AG04450 (cell line): ENCODE measurements at regions not wholly inside any gene's neighbourhood (a gene's known extent, or its start where the extent isn't known, plus 50 kb on each side); places are given as distances from the start of the nearest gene placed in this dataset.

ENCODE experiments used
- CTCF ChIA-PET: fragments of 300-600, 350-600 bp; formaldehyde crosslinking; extraction: SDS; loops from one replicate; lab custom pipeline; 2022; ENCODE audit warnings: antibody characterized with exemption, inconsistent platforms; lab: Charles Lee
- POLR2A ChIA-PET: fragments of 350-600 bp; formaldehyde crosslinking; extraction: SDS; loops from one replicate; lab custom pipeline; 2021; ENCODE audit warnings: antibody characterized with exemption, inconsistent platforms; lab: Yijun Ruan, JAX
- DNase-seq: peaks from one replicate; pipeline ENCODE4 v3.0.0-alpha.2; 2011; ENCODE audit warnings: low read depth, low spot score
- H3K27ac ChIP-seq: one replicate; pipeline ENCODE4 v1.5.1; 2012; ENCODE audit warnings: low read depth, low read length, control low read depth
- H3K27me3 ChIP-seq: one replicate; pipeline ENCODE4 v1.6.0; 2012; ENCODE audit warnings: low read length; ENCODE audit not compliant: control insufficient read depth, insufficient read depth
- H3K4me3 ChIP-seq: 2 replicates; pipeline ENCODE4 v1.5.1; 2011; ENCODE audit warnings: mild to moderate bottlenecking, low read depth, low read length, control low read depth
- H3K9me3 ChIP-seq: 2 replicates; pipeline ENCODE4 v1.5.1; 2012; ENCODE audit warnings: low read length; ENCODE audit not compliant: control insufficient read depth, insufficient read depth
- TF ChIP-seq, protein P1 (sequence below): IDR thresholded peaks from 2 replicates; pipeline ENCODE4 v1.5.1; 2011; ENCODE audit warnings: low read depth, low read length, control low read depth, inconsistent platforms

DNA sequence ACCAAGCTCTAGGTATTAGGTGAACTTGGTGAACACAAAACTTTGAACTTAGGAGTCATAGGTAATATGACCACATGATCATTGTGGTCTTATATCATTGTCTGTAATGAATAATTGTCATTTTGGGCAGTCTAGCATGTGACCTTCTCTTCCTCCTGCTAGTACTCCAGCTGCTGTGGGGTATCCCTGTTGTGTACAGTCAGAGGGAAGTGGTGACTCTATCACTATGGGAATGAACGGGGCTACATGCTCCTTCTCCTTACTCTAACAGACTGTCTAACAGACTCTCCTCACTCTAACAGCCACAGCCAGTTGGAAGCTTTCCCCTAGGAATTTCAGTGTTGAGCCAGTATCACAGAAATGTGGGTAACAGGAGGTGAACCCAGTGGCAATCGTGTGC is 68.2 kb upstream of the NEDD4L start:
- Histone ChIP-seq H3K4me3 (no peak overlapping the region), H3K27ac (no peak overlapping the region), H3K9me3 (no peaks in the 10 kb centered on the region), H3K27me3 (peaks cover 21% of the 10 kb centered on the region)
- CTCF ChIA-PET, result interaction anchor here (0.6 kb wide), 1 partner anchor 43 kb away, joined by 3 read pairs; no protein-coding TSS in a partner anchor
- DNase-seq, result no peak
- TF ChIP-seq, protein P1, sequence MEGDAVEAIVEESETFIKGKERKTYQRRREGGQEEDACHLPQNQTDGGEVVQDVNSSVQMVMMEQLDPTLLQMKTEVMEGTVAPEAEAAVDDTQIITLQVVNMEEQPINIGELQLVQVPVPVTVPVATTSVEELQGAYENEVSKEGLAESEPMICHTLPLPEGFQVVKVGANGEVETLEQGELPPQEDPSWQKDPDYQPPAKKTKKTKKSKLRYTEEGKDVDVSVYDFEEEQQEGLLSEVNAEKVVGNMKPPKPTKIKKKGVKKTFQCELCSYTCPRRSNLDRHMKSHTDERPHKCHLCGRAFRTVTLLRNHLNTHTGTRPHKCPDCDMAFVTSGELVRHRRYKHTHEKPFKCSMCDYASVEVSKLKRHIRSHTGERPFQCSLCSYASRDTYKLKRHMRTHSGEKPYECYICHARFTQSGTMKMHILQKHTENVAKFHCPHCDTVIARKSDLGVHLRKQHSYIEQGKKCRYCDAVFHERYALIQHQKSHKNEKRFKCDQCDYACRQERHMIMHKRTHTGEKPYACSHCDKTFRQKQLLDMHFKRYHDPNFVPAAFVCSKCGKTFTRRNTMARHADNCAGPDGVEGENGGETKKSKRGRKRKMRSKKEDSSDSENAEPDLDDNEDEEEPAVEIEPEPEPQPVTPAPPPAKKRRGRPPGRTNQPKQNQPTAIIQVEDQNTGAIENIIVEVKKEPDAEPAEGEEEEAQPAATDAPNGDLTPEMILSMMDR, result no peak
- POLR2A ChIA-PET, result no interaction called here

DNA sequence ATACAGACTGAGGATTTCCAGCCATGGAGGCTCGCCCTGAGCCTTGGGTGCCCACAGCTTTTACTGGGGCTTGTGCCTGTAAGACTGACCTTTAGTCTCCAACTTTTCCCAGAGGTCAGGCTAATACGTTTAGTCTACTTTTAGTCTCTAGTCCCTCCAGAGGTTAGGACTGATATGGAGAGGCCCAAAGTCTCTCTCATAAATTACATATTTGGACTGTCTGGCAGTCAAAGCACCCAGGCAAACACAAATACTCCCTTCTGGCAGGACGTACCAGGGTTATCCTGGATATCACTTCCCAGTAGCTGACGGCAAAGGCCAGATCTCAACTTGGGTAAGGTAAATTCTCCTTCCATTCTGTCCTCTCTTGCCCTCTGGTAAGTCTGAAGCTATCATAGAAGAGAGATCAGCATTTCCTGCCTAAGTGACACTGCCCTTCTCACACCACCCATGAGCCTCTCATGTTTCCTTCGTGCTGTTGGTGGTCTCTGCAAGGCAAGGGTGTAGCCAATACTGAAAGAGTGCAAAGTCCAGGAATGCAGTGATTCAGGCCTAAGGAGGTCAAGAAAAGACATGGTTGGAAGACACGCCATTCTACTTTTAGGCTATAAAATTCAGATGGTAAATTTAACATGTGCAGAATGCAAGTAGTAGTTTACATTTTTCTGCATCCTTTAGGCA is 69.3 kb upstream of the NEDD4L start:
- TF ChIP-seq, protein P1, result no peak
- ChIA-PET CTCF (no interaction called here), POLR2A (no interaction called here)
- no peak for DNase-seq
- Histone ChIP-seq H3K27ac (no peak overlapping the region), H3K4me3 (no peak overlapping the region), H3K9me3 (no peaks in the 10 kb centered on the region), H3K27me3 (peaks cover 21% of the 10 kb centered on the region)

DNA sequence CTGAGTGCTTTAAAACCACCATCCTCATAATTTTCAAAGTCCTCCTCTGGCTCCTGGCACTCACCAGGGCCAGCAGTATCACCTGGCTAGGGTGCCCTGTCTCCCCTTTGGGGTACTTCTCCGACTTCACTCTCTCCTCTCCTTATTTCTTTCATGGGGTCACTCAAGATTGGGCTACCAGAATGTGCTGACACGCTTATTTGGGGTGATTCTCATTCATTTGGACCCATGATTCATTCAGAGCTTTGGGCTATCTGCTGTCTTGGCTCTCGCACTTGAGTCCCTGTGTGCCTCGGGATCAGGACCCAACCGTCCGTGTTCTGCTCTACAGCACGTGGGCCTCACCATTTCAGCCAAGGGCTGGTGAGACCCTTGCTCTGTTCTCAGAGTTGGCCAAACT is 70.1 kb upstream of the NEDD4L start:
- no peak overlapping the region for H3K27ac ChIP-seq
- H3K9me3 ChIP-seq, result no peaks in the 10 kb centered on the region
- POLR2A ChIA-PET, result no interaction called here
- H3K4me3 ChIP-seq, result no peak overlapping the region
- peaks cover 20% of the 10 kb centered on the region for H3K27me3 ChIP-seq
- DNase-seq, result no peak
- TF ChIP-seq, protein P1, result no peak
- CTCF ChIA-PET, result no interaction called here

DNA sequence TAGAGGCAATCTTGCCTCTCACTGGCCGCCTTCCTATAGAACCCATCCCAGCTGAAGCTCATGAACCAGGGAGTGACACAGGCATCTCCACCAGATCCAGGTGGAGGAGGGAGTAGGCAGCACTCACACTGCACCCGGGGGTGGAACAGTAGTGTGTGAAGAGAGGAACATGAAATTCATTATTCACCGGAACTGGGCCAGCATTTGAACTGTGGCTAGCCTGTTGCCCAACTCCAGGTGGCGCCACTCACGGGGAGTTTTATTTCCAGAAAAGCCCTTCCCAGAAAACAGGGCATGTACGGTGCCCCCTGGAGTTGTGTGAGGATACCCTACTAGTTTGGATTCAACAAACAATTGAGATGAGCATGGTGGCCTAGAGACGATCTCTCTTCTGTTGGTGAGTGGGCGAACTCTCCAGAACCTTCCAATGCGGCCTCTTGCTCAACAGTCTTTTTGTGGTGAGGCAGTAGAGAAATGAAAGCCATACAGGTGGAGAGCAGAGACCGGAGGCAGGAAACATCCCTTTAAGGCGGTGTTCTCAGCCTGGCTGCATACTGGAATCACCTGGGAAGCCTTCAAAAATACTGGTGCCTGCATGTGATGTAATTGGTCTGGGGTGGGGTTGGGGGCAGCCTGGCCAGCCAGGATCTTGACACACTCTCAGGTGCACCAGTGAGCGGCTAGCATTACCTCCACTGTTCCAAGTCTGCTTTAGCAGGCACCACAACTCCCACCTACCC is 73.5 kb upstream of the NEDD4L start:
- Histone ChIP-seq H3K4me3 (no peak overlapping the region), H3K27ac (no peak overlapping the region), H3K27me3 (peaks cover 16% of the 10 kb centered on the region), H3K9me3 (no peaks in the 10 kb centered on the region)
- POLR2A ChIA-PET, result no interaction called here
- no peak for DNase-seq
- TF ChIP-seq, protein P1, result peak; percentile 21; the same call in 1 of the 2 replicates
- CTCF ChIA-PET, result interaction anchor here (0.7 to 0.8 kb wide), 2 partner anchors 12 to 14 kb away, joined by 3 read pairs; no protein-coding TSS in a partner anchor

DNA sequence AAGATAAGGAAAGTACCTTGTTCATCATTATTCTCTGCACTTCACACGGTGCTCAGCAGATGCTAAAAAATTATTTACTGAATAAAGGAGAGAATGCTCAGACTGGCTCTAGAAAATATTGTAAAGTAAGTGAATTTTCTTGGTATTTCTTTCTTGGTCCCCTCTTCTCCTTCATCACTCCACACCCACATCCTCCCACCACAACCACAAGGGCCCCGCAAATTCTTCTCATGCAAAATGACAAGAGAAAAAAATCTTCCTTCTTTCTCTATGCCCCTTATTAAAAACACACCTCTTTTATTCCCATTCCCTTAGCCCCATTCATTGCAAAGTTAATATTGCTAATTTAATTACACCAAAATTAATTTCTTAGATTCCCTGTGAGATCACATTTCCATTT is 74.2 kb upstream of the NEDD4L start:
- POLR2A ChIA-PET, result no interaction called here
- Histone ChIP-seq H3K4me3 (no peak overlapping the region), H3K9me3 (no peaks in the 10 kb centered on the region), H3K27me3 (peaks cover 9% of the 10 kb centered on the region), H3K27ac (no peak overlapping the region)
- TF ChIP-seq, protein P1, result no peak
- no peak for DNase-seq
- CTCF ChIA-PET, result interaction anchor here (0.7 to 0.8 kb wide), 2 partner anchors 11 to 13 kb away, joined by 3 read pairs; no protein-coding TSS in a partner anchor
